GM10266 (cell line): ENCODE measurements at regions not wholly inside any gene's neighbourhood (a gene's known extent, or its start where the extent isn't known, plus 50 kb on each side); places are given as distances from the start of the nearest gene placed in this dataset.

Experiments used
- DNase-seq: peaks from one replicate; pipeline ENCODE4 v3.0.0; 2012; ENCODE audit errors: extremely low spot score
- CTCF ChIP-seq: IDR thresholded peaks from 2 replicates; pipeline ENCODE4 v1.5.1; 2012; ENCODE audit warnings: mild to moderate bottlenecking, low read depth; ENCODE audit not compliant: control insufficient read depth, insufficient read depth; ENCODE audit errors: missing control alignments

- DNase-seq: no peak
- no peak for TF ChIP-seq CTCF
These were observed 1354.8 kb upstream of the IGFBP7 start for GRCh38 chr4:58465031-58465430.

- no peak for DNase-seq
- no peak for TF ChIP-seq CTCF
These were observed 1346.7 kb upstream of the IGFBP7 start for GRCh38 chr4:58456727-58457384.

GRCh38 chr4:58453956-58454355 is 1343.8 kb upstream of the IGFBP7 start:
- DNase-seq: no peak
- no peak for TF ChIP-seq CTCF

GRCh38 chr4:58451707-58452106 is 1341.5 kb upstream of the IGFBP7 start:
- DNase-seq: no peak
- TF ChIP-seq CTCF: no peak

- TF ChIP-seq CTCF: no peak
- DNase-seq: no peak
These were observed 1325.7 kb upstream of the IGFBP7 start for GRCh38 chr4:58435871-58436270.

GRCh38 chr4:58413849-58414248 is 1303.7 kb upstream of the IGFBP7 start:
- DNase-seq: no peak
- no peak for TF ChIP-seq CTCF

GRCh38 chr4:58411904-58412303 is 1301.7 kb upstream of the IGFBP7 start:
- no peak for DNase-seq
- no peak for TF ChIP-seq CTCF
